Keratinocyte (primary cell): ENCODE measurements at regions not wholly inside any gene's neighbourhood (a gene's known extent, or its start where the extent isn't known, plus 50 kb on each side); places are given as distances from the start of the nearest gene placed in this dataset.

ENCODE experiments used
- DNase-seq: peaks from one replicate; pipeline ENCODE4 v3.0.0-alpha.2; 2011; ENCODE audit warnings: low read depth, missing footprints, low spot score
- FAIRE-seq: peaks from 2 replicates; lab custom pipeline; 2011; peaks lifted over from hg19 to GRCh38; lab: Jason Lieb, UNC
- H2AFZ ChIP-seq: 2 replicates; pipeline ENCODE4 v1.6.0; 2012; ENCODE audit warnings: low read length, control low read depth, inconsistent platforms; ENCODE audit not compliant: control insufficient read depth
- H3K27ac ChIP-seq: 2 replicates; pipeline ENCODE4 v1.5.1; 2011; ENCODE audit warnings: low read length; ENCODE audit not compliant: control insufficient read depth, insufficient read depth
- H3K27me3 ChIP-seq: 3 replicates; pipeline ENCODE4 v1.6.0; 2011; ENCODE audit warnings: low read length; ENCODE audit not compliant: control insufficient read depth, insufficient read depth; ENCODE audit errors: extremely low read depth
- H3K36me3 ChIP-seq, 2 experiments: 2 replicates in 1 of 2; 3 replicates in 1 of 2; pipeline ENCODE4 v1.5.1; 2011; ENCODE audit warnings: low read length in 2 of 2, mild to moderate bottlenecking in 1 of 2; ENCODE audit not compliant: control insufficient read depth in 2 of 2, insufficient read depth in 2 of 2; ENCODE audit errors: extremely low read depth in 1 of 2
- H3K4me1 ChIP-seq: 3 replicates; pipeline ENCODE4 v1.5.1; 2011; ENCODE audit warnings: low read length; ENCODE audit not compliant: control insufficient read depth, insufficient read depth; ENCODE audit errors: extremely low read depth
- H3K4me2 ChIP-seq: 3 replicates; pipeline ENCODE4 v1.6.0; 2011; ENCODE audit warnings: low read depth, low read length; ENCODE audit not compliant: control insufficient read depth, insufficient read depth; ENCODE audit errors: extremely low read depth
- H3K4me3 ChIP-seq, 3 experiments: fragments of 200-600 bp in 1 of 3; sonication (generic) in 1 of 3; 2 replicates in 2 of 3; 3 replicates in 1 of 3; pipeline ENCODE4 v1.5.1; 2011 to 2016; ENCODE audit warnings: low read length in 3 of 3, mild to moderate bottlenecking in 3 of 3, control low read depth in 2 of 3, inconsistent platforms in 1 of 3, low read depth in 1 of 3, mixed read lengths in 1 of 3, mixed run types in 1 of 3, moderate library complexity in 1 of 3; ENCODE audit not compliant: control insufficient read depth in 2 of 3, insufficient read depth in 2 of 3; ENCODE audit errors: extremely low read depth in 1 of 3
- H3K79me2 ChIP-seq: 2 replicates; pipeline ENCODE4 v1.6.0; 2012; ENCODE audit warnings: low read length; ENCODE audit not compliant: control insufficient read depth, insufficient read depth
- H3K9ac ChIP-seq: 3 replicates; pipeline ENCODE4 v1.6.0; 2011; ENCODE audit warnings: low read length; ENCODE audit not compliant: control insufficient read depth, insufficient read depth; ENCODE audit errors: extremely low read depth
- H3K9me1 ChIP-seq: 3 replicates; pipeline ENCODE4 v1.6.0; 2011; ENCODE audit warnings: low read length; ENCODE audit not compliant: control insufficient read depth, insufficient read depth; ENCODE audit errors: extremely low read depth
- H3K9me3 ChIP-seq: 2 replicates; pipeline ENCODE4 v1.5.1; 2012; ENCODE audit warnings: low read depth, low read length; ENCODE audit not compliant: control insufficient read depth
- H4K20me1 ChIP-seq: 3 replicates; pipeline ENCODE4 v1.6.0; 2011; ENCODE audit warnings: low read length; ENCODE audit not compliant: control insufficient read depth, insufficient read depth; ENCODE audit errors: extremely low read depth
- EZH2 ChIP-seq: IDR thresholded peaks from one replicate; pipeline ENCODE4 v1.6.1; 2012; ENCODE audit warnings: inconsistent platforms, mild to moderate bottlenecking, low read length, moderate library complexity
- dilution Hi-C: fragments of 300-500 bp; cut with MboI; formaldehyde crosslinking; loops from one replicate; pipeline ENCODE4 v1.7.0; 2020; ENCODE audit warnings: low sequenced_read_pairs; ENCODE audit not compliant: extremely low pct_ligation_motif_present
- TF ChIP-seq, protein P1 (sequence below), 3 experiments: IDR thresholded peaks in 1 of 3; conservative IDR thresholded peaks in 1 of 3; optimal IDR thresholded peaks in 1 of 3; 2 replicates in 2 of 3; 3 replicates in 1 of 3; pipeline versions ENCODE3 to v1.5.1; 2011; ENCODE audit warnings: low read length in 3 of 3, mild to moderate bottlenecking in 3 of 3, moderate library complexity in 2 of 3, control low read depth in 1 of 3, inconsistent platforms in 1 of 3; ENCODE audit not compliant: insufficient read depth in 2 of 3; ENCODE audit errors: extremely low read depth in 1 of 3

DNA sequence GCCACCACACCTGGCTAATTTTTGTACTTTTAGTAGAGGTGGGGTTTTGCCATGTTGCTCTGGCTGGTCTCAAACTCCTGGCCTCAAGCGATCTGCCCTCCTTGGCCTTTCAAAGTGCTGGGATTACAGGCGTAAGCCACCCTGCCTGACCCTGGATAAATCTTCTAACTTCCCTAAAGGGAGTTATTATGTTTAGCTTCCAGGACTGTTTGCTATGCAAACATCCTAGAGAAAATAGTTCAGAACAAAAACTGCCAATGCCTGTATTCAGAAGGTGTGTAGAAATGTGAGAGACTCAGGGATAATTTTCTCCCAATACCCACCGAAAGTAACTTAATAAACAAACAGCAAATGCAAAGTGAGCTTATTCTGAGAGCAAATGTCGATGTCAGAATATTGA, 301.2 kb downstream of the TGFB2 start:
- no peak for TF ChIP-seq EZH2
- TF ChIP-seq, protein P1, sequence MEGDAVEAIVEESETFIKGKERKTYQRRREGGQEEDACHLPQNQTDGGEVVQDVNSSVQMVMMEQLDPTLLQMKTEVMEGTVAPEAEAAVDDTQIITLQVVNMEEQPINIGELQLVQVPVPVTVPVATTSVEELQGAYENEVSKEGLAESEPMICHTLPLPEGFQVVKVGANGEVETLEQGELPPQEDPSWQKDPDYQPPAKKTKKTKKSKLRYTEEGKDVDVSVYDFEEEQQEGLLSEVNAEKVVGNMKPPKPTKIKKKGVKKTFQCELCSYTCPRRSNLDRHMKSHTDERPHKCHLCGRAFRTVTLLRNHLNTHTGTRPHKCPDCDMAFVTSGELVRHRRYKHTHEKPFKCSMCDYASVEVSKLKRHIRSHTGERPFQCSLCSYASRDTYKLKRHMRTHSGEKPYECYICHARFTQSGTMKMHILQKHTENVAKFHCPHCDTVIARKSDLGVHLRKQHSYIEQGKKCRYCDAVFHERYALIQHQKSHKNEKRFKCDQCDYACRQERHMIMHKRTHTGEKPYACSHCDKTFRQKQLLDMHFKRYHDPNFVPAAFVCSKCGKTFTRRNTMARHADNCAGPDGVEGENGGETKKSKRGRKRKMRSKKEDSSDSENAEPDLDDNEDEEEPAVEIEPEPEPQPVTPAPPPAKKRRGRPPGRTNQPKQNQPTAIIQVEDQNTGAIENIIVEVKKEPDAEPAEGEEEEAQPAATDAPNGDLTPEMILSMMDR (optimal IDR thresholded peaks at IDR 0.05 in 1 of 3, IDR thresholded peaks at IDR 0.05 in 1 of 3, conservative IDR thresholded peaks at IDR 0.05 in 1 of 3; ENCODE audit: extremely low read depth in 1 of 3, insufficient read depth in 2 of 3, low read length in 3 of 3): no peak
- Histone ChIP-seq H3K4me1 (no peaks in the 10 kb centered on the region), H3K4me3 (no peak overlapping the region), H3K79me2 (no peaks in the 10 kb centered on the region), H3K9me3 (no peaks in the 10 kb centered on the region), H3K9me1 (no peaks in the 10 kb centered on the region), H3K27ac (no peak overlapping the region), H3K27me3 (no peaks in the 10 kb centered on the region), H4K20me1 (no peaks in the 10 kb centered on the region), H3K4me2 (no peak overlapping the region), H2AFZ (no peak overlapping the region), H3K36me3 (no peaks in the 10 kb centered on the region), H3K9ac (no peak overlapping the region)
- dilution Hi-C loops: no loop called here
- FAIRE-seq: peak; percentile 39
- no peak for DNase-seq

DNA sequence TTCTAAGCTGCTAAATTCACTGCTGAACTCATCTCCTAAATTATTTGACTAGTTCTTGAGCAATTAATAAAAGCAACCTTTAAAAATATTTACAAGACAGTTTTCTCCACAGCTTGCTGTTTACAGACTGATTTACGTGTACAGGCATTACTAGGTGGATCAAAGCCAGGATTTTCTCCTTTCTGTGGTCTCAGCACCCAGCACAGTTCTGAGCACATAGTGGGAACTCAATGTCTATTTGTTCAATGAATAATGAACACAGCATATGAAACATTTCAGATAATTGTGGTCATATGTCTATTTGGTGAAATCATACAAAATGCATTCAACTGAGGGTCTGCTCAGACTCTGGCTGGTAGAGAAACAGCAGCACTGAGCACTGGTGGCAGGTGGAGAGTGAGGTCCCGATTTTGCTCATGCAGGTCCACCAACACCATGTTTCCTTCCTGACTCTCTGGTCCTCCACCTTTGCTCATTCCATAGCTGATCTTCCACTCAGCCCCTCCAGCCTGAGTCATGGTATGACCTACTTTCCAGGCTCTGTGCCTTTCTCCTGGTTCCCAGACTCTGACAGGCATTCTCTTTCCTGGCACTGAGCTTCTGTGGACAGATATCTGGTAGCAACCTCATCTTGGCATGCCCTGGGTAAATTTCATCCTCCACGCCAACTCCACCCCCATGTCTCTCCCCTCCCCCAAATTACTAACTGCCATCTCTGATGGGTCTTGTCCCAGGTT, 311.3 kb downstream of the TGFB2 start:
- TF ChIP-seq EZH2: no peak
- TF ChIP-seq, protein P1 (optimal IDR thresholded peaks at IDR 0.05 in 1 of 3, IDR thresholded peaks at IDR 0.05 in 1 of 3, conservative IDR thresholded peaks at IDR 0.05 in 1 of 3; ENCODE audit: extremely low read depth in 1 of 3, insufficient read depth in 2 of 3, low read length in 3 of 3): no peak
- Histone ChIP-seq H4K20me1 (no peaks in the 10 kb centered on the region), H3K4me2 (no peak overlapping the region), H3K27me3 (no peaks in the 10 kb centered on the region), H3K9ac (no peak overlapping the region), H3K4me1 (peaks cover 37% of the 10 kb centered on the region), H3K27ac (no peak overlapping the region), H3K9me1 (no peaks in the 10 kb centered on the region), H3K9me3 (no peaks in the 10 kb centered on the region), H3K4me3 (no peak overlapping the region), H2AFZ (no peak overlapping the region), H3K79me2 (no peaks in the 10 kb centered on the region), H3K36me3 (no peaks in the 10 kb centered on the region)
- FAIRE-seq (peak; percentile 9), DNase-seq (no peak)
- dilution Hi-C loops: no loop called here
